Neural cell (in vitro differentiated cells): ENCODE measurements at regions not wholly inside any gene's neighbourhood (a gene's known extent, or its start where the extent isn't known, plus 50 kb on each side); places are given as distances from the start of the nearest gene placed in this dataset.

Source experiments
- H2AFZ ChIP-seq: fragments of 200-600, 300-800 bp; sonication (generic), shearing (Covaris generic); 2 replicates; pipeline ENCODE4 v1.6.0; 2014; ENCODE audit warnings: low read depth, mild to moderate bottlenecking, antibody characterized with exemption, low read length, moderate library complexity
- H3F3A ChIP-seq: fragments of 200-600 bp; shearing (Covaris generic); 2 replicates; pipeline ENCODE4 v1.6.1; 2016; ENCODE audit warnings: mild to moderate bottlenecking, moderate library complexity, mixed read lengths, antibody characterized with exemption, low read length; ENCODE audit not compliant: insufficient read depth, poor library complexity, severe bottlenecking
- H3K27ac ChIP-seq: fragments of 200-600, 300-800 bp; sonication (generic), shearing (Covaris generic); 2 replicates; pipeline ENCODE4 v1.5.1; 2014; ENCODE audit warnings: mild to moderate bottlenecking, low read length, moderate library complexity
- H3K27me3 ChIP-seq: fragments of 300-800, 200-600 bp; sonication (generic), shearing (Covaris generic); 2 replicates; pipeline ENCODE4 v1.6.0; 2014; ENCODE audit warnings: mild to moderate bottlenecking, low read depth, low read length, moderate library complexity; ENCODE audit not compliant: insufficient read depth
- H3K36me3 ChIP-seq: fragments of 300-800, 200-600 bp; sonication (generic), shearing (Covaris generic); 2 replicates; pipeline ENCODE4 v1.5.1; 2014; ENCODE audit warnings: mild to moderate bottlenecking, antibody characterized with exemption, low read length, moderate library complexity; ENCODE audit not compliant: insufficient read depth
- H3K4me2 ChIP-seq: fragments of 300-800, 200-600 bp; sonication (generic), shearing (Covaris generic); 2 replicates; pipeline ENCODE4 v1.6.0; 2014; ENCODE audit warnings: mild to moderate bottlenecking, low read length
- H3K4me3 ChIP-seq: fragments of 300-800, 200-600 bp; sonication (generic), shearing (Covaris generic); 2 replicates; pipeline ENCODE4 v1.5.1; 2014; ENCODE audit warnings: mild to moderate bottlenecking, low read length, moderate library complexity
- H3K79me2 ChIP-seq: fragments of 200-600 bp; shearing (Covaris generic); replicated peaks from 2 replicates; pipeline ENCODE4 v1.6.0; 2014; ENCODE audit warnings: mild to moderate bottlenecking, low read length, moderate library complexity; ENCODE audit not compliant: insufficient read depth
- H3K9ac ChIP-seq: fragments of 300-800, 200-600 bp; sonication (generic), shearing (Covaris generic); 2 replicates; pipeline ENCODE4 v1.6.1; 2016; ENCODE audit warnings: mild to moderate bottlenecking, low read length, mixed read lengths
- H3K9me2 ChIP-seq: fragments of 200-600 bp; shearing (Covaris generic); 2 replicates; pipeline ENCODE4 v1.6.1; 2016; ENCODE audit warnings: mild to moderate bottlenecking, low read length, mixed read lengths; ENCODE audit not compliant: insufficient read depth
- H3K9me3 ChIP-seq: fragments of 200-600, 300-800 bp; sonication (generic), shearing (Covaris generic); 2 replicates; pipeline ENCODE4 v1.6.1; 2016; ENCODE audit warnings: mild to moderate bottlenecking, mixed run types, low read length, moderate library complexity, mixed read lengths
- H4K20me1 ChIP-seq: fragments of 200-600 bp; shearing (Covaris generic); 2 replicates; pipeline ENCODE4 v1.6.1; 2016; ENCODE audit warnings: mild to moderate bottlenecking, mixed run types; ENCODE audit not compliant: insufficient read depth
- EP300 ChIP-seq: fragments of 450-650 bp; conservative IDR thresholded peaks from 2 replicates; pipeline ENCODE4 v1.6.1; 2014; ENCODE audit warnings: antibody characterized with exemption, mild to moderate bottlenecking, moderate library complexity; ENCODE audit not compliant: poor library complexity, severe bottlenecking
- EZH2 ChIP-seq: fragments of 200-600, 300-800 bp; shearing (Covaris generic), sonication (generic); IDR thresholded peaks from 2 replicates; pipeline ENCODE4 v1.6.1; 2014; ENCODE audit warnings: antibody characterized with exemption, low read length, borderline replicate concordance, mild to moderate bottlenecking; ENCODE audit not compliant: insufficient read depth, poor library complexity, severe bottlenecking
- MXI1 ChIP-seq: fragments of 450-650 bp; conservative IDR thresholded peaks from 2 replicates; pipeline ENCODE4 v1.6.1; 2014; ENCODE audit warnings: antibody characterized with exemption, mild to moderate bottlenecking; ENCODE audit not compliant: poor library complexity, severe bottlenecking
- POLR2AphosphoS5 ChIP-seq: IDR thresholded peaks from 2 replicates; pipeline ENCODE4 v1.6.1; 2012
- RAD21 ChIP-seq: fragments of 450-650 bp; conservative IDR thresholded peaks from 2 replicates; pipeline ENCODE4 v1.6.1; 2014; ENCODE audit warnings: antibody characterized with exemption, mild to moderate bottlenecking, moderate library complexity
- REST ChIP-seq: IDR thresholded peaks from 2 replicates; pipeline ENCODE4 v1.6.1; 2012; ENCODE audit warnings: borderline replicate concordance
- SMC3 ChIP-seq: fragments of 450-650 bp; conservative IDR thresholded peaks from 2 replicates; pipeline ENCODE4 v1.6.1; 2014; ENCODE audit warnings: antibody characterized with exemption, mild to moderate bottlenecking, moderate library complexity; ENCODE audit not compliant: poor library complexity
- TAF1 ChIP-seq: IDR thresholded peaks from 2 replicates; pipeline ENCODE4 v1.6.1; 2012; ENCODE audit warnings: low read depth
- TF ChIP-seq, protein P1 (sequence below): fragments of 450-650 bp; IDR thresholded peaks from 2 replicates; pipeline ENCODE4 v1.5.1; 2014; ENCODE audit warnings: antibody characterized with exemption, mild to moderate bottlenecking, moderate library complexity; ENCODE audit not compliant: poor library complexity, severe bottlenecking

DNA sequence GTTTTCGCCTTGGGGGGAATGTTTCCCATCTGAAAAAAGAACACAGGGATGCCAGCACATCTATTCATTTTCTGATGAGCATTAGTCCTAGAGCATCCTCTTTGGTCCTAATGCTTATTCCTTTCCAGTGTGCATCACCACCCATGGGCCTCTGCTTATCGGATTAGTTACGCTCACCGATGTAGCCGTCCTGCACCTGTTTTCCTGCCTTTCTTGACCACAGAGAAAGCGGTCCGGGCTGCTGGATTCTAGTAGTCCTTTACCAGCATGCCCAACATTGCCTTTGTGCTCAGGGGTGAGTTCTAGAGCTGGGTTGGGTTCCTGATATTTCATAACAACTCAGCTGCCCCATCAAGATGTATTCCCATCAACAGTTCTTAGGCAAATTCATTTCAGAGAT lies 2084.5 kb upstream of the C9orf72 start:
- Histone ChIP-seq H4K20me1 (no peaks in the 10 kb centered on the region), H3F3A (no peaks in the 10 kb centered on the region), H3K27ac (no peak overlapping the region), H3K4me2 (no peak overlapping the region), H3K9ac (no peak overlapping the region), H3K4me3 (no peak overlapping the region), H3K27me3 (no peaks in the 10 kb centered on the region), H2AFZ (no peak overlapping the region), H3K36me3 (no peaks in the 10 kb centered on the region), H3K9me2 (no peaks in the 10 kb centered on the region), H3K9me3 (no peaks in the 10 kb centered on the region), H3K79me2 (no peaks in the 10 kb centered on the region)
- TF ChIP-seq TAF1 (no peak), RAD21 (no peak), REST (no peak), EZH2 (no peak), SMC3 (no peak), MXI1 (no peak)

DNA sequence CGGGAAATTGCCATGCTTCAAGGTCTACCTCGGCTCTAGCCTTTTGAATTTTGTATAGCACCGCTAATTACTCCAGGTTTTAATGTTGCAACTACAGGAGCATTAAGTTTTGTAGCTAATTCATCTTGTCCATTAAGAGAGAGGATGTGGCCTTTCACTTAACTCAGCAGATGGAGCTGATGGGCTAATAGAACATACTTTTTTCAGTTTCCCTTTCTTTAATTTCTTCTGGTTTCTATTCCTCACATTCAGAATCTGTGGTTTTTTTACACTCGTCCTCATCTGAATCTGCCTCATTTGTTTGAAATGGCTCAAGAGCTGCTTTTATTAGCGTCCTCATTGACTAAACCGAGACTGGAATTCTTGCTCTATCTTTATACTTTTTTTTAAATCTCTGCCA lies 2085.7 kb upstream of the C9orf72 start:
- Histone ChIP-seq H3K27ac (no peak overlapping the region), H3K9ac (no peak overlapping the region), H3K9me2 (no peaks in the 10 kb centered on the region), H3K79me2 (no peaks in the 10 kb centered on the region), H2AFZ (no peak overlapping the region), H3K4me3 (no peak overlapping the region), H3K36me3 (no peaks in the 10 kb centered on the region), H4K20me1 (no peaks in the 10 kb centered on the region), H3F3A (no peaks in the 10 kb centered on the region), H3K4me2 (no peak overlapping the region), H3K9me3 (no peaks in the 10 kb centered on the region), H3K27me3 (no peaks in the 10 kb centered on the region)
- TF ChIP-seq SMC3 (no peak), MXI1 (no peak), EP300 (no peak), RAD21 (no peak), POLR2AphosphoS5 (no peak), TAF1 (no peak), REST (no peak), EZH2 (no peak)
- TF ChIP-seq, protein P1, sequence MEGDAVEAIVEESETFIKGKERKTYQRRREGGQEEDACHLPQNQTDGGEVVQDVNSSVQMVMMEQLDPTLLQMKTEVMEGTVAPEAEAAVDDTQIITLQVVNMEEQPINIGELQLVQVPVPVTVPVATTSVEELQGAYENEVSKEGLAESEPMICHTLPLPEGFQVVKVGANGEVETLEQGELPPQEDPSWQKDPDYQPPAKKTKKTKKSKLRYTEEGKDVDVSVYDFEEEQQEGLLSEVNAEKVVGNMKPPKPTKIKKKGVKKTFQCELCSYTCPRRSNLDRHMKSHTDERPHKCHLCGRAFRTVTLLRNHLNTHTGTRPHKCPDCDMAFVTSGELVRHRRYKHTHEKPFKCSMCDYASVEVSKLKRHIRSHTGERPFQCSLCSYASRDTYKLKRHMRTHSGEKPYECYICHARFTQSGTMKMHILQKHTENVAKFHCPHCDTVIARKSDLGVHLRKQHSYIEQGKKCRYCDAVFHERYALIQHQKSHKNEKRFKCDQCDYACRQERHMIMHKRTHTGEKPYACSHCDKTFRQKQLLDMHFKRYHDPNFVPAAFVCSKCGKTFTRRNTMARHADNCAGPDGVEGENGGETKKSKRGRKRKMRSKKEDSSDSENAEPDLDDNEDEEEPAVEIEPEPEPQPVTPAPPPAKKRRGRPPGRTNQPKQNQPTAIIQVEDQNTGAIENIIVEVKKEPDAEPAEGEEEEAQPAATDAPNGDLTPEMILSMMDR: no peak
